Neural progenitor cell (in vitro differentiated cells): ENCODE measurements at regions not wholly inside any gene's neighbourhood (a gene's known extent, or its start where the extent isn't known, plus 50 kb on each side); places are given as distances from the start of the nearest gene placed in this dataset.

Source experiments
- CTCF ChIP-seq: fragments of 200-600 bp; sonication (generic); IDR thresholded peaks from 2 replicates; pipeline ENCODE4 v1.5.1; 2017; ENCODE audit warnings: antibody characterized with exemption, mild to moderate bottlenecking
- EZH2phosphoT487 ChIP-seq: fragments of 200-600 bp; sonication (generic); IDR thresholded peaks from 2 replicates; pipeline ENCODE4 v1.6.1; 2017; ENCODE audit warnings: antibody characterized with exemption

- TF ChIP-seq CTCF, result no peak
- TF ChIP-seq EZH2phosphoT487, result no peak
Observed at GRCh38 chr16:50460538-50461399, 87.4 kb upstream of the NKD1 start.
